HEK293T (cell line): ENCODE measurements at regions not wholly inside any gene's neighbourhood (a gene's known extent, or its start where the extent isn't known, plus 50 kb on each side); places are given as distances from the start of the nearest gene placed in this dataset.

ENCODE experiments used
- BHLHE40 ChIP-seq: fragments of 450-650 bp; IDR thresholded peaks from 2 replicates; pipeline ENCODE4 v1.6.1; 2016; ENCODE audit warnings: mild to moderate bottlenecking, moderate library complexity, borderline replicate concordance
- ELF4 ChIP-seq: fragments of 450-650 bp; IDR thresholded peaks from 2 replicates; pipeline ENCODE4 v1.6.1; 2017; ENCODE audit warnings: antibody characterized with exemption
- FOXK2 ChIP-seq: fragments of 450-650 bp; IDR thresholded peaks from 2 replicates; pipeline ENCODE4 v1.6.1; 2016; ENCODE audit warnings: mild to moderate bottlenecking
- FOXM1 ChIP-seq: fragments of 450-650 bp; IDR thresholded peaks from 2 replicates; pipeline ENCODE4 v1.6.1; 2017; ENCODE audit warnings: mild to moderate bottlenecking, borderline replicate concordance
- SP1 ChIP-seq: fragments of 450-650 bp; IDR thresholded peaks from 2 replicates; pipeline ENCODE4 v1.6.1; 2017
- SUZ12 ChIP-seq: fragments of 450-650 bp; IDR thresholded peaks from 2 replicates; pipeline ENCODE4 v1.6.1; 2016; ENCODE audit warnings: mild to moderate bottlenecking
- TARDBP ChIP-seq: fragments of 450-650 bp; IDR thresholded peaks from 2 replicates; pipeline ENCODE4 v1.6.1; 2016
- ZNF384 ChIP-seq: fragments of 450-650 bp; IDR thresholded peaks from 2 replicates; pipeline ENCODE4 v1.6.1; 2016

DNA sequence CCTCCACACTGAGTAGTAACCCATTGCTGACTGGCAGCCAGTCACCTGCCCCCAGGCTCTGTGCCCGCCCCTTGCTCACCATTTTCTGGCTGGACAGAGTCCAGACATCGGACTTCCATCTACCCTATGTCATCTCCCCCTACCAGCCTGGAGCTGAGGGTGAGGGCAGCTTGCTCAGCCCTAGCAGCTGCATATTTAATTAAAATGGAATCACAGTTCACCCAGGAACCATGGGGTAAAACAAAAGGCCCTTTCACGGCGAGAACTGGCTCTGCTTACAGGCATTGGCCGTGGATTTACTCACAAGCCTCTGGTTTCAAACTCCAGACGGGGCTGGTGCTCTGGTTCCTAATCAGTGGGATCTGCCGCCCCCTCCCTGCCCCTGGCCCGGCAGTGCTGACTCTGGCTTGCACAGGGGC is 94.9 kb upstream of the ATP2B2 start:
- TF ChIP-seq SUZ12, result no peak
- no peak for TF ChIP-seq FOXM1
- TF ChIP-seq SP1, result no peak
- no peak for TF ChIP-seq BHLHE40
- TF ChIP-seq FOXK2, result no peak
- no peak for TF ChIP-seq ELF4
- TF ChIP-seq ZNF384, result no peak
- TF ChIP-seq TARDBP, result no peak
